Upper lobe of left lung (tissue), 6 donors: ENCODE measurements at regions not wholly inside any gene's neighbourhood (a gene's known extent, or its start where the extent isn't known, plus 50 kb on each side); places are given as distances from the start of the nearest gene placed in this dataset.

Experiments
- ATAC-seq, 2 donors: fragments of 200-7000 bp; cut with Tn5 transposase; one replicate each; pipeline ENCODE4 v1.9.1; 2022; ENCODE audit warnings: mild to moderate bottlenecking in 2 of 2, moderate library complexity in 2 of 2; ENCODE audit not compliant: low FRiP score in 2 of 2
- DNase-seq, 2 donors: peaks; one replicate each; pipeline ENCODE4 v3.0.0-alpha.2; 2019 to 2020
- H3K27ac ChIP-seq, 4 donors: fragments of 200-600 bp; sonication (generic); one replicate each; pipeline ENCODE4 v1.5.1; 2016 to 2019
- H3K27me3 ChIP-seq, 4 donors: fragments of 200-600 bp; sonication (generic); one replicate each; pipeline ENCODE4 v1.5.1; 2017 to 2019
- H3K36me3 ChIP-seq, 4 donors: fragments of 200-600 bp; sonication (generic); one replicate each; pipeline ENCODE4 v1.5.1; 2016 to 2019
- H3K4me1 ChIP-seq, 4 donors: fragments of 200-600 bp; sonication (generic); one replicate each; pipeline ENCODE4 v1.5.1; 2018 to 2019
- H3K4me3 ChIP-seq, 4 donors: fragments of 200-600 bp; sonication (generic); one replicate each; pipeline ENCODE4 v1.5.1; 2017 to 2019; ENCODE audit warnings: mild to moderate bottlenecking in 2 of 4, moderate library complexity in 1 of 4
- H3K9me3 ChIP-seq, 4 donors: fragments of 200-600 bp; sonication (generic); one replicate each; pipeline ENCODE4 v1.5.1; 2018 to 2019
- CTCF ChIP-seq, 6 experiments: fragments of 450-650 bp in 4 of 6; fragments of 200-600 bp in 2 of 6; sonication (generic) in 2 of 6; IDR thresholded peaks; one replicate each; pipeline ENCODE4 v1.5.1; 2016 to 2019; ENCODE audit warnings: antibody characterized with exemption in 6 of 6
- EP300 ChIP-seq, 4 donors: sonication (generic); formaldehyde crosslinking; IDR thresholded peaks; one replicate each; pipeline ENCODE4 v1.5.1; 2017; ENCODE audit warnings: antibody characterized with exemption in 4 of 4, control low read depth in 2 of 4
- POLR2A ChIP-seq, 4 donors: fragments of 450-650 bp; IDR thresholded peaks; one replicate each; pipeline ENCODE4 v1.5.1; 2016 to 2017; ENCODE audit warnings: antibody characterized with exemption in 4 of 4, mild to moderate bottlenecking in 2 of 4
- POLR2AphosphoS5 ChIP-seq, 2 donors: sonication (generic); formaldehyde crosslinking; IDR thresholded peaks; one replicate each; pipeline ENCODE4 v1.5.1; 2017; ENCODE audit warnings: antibody characterized with exemption in 2 of 2
- WGBS, 2 donors: methylation state at CpG; one replicate each; pipeline ENCODE4 v1.1.5; 2017 to 2018; 5-methylcytosine and 5-hydroxymethylcytosine counted together
- donor health status: DM: no; HTN: no; CAD: no; lungs with moderate emphysema.
- donor health status: DM: no; HTN: yes; CAD: no; lungs with severe emphysema.

- Histone ChIP-seq H3K4me1 (no peaks in the 10 kb centered on the region), H3K9me3 (no peaks in the 10 kb centered on the region), H3K36me3 (no peaks in the 10 kb centered on the region), H3K27me3 (no peaks in the 10 kb centered on the region), H3K27ac (no peak overlapping the region), H3K4me3 (no peak overlapping the region)
- TF ChIP-seq CTCF (IDR thresholded peaks at IDR 0.05) (no peak), EP300 (IDR thresholded peaks at IDR 0.05) (no peak), POLR2AphosphoS5 (IDR thresholded peaks at IDR 0.05) (no peak), POLR2A (IDR thresholded peaks at IDR 0.05) (no peak)
- no peak for DNase-seq
- WGBS, 2 donors: 34 to 57% methylated on average over 1 of the region's 1 CpG
- ATAC-seq: no peak
Observed at GRCh38 chr3:39748002-39748401, 61.4 kb upstream of the MYRIP start.

- Histone ChIP-seq H3K27ac (no peak overlapping the region), H3K36me3 (no peaks in the 10 kb centered on the region), H3K9me3 (no peaks in the 10 kb centered on the region), H3K4me1 (no peaks in the 10 kb centered on the region), H3K27me3 (no peaks in the 10 kb centered on the region), H3K4me3 (no peak overlapping the region)
- ATAC-seq (no peak), DNase-seq (no peak)
- 67 to 82% methylated on average over 2 of the region's 2 CpGs for WGBS, 2 donors
- TF ChIP-seq POLR2A (IDR thresholded peaks at IDR 0.05): no peak
- no peak for TF ChIP-seq CTCF (IDR thresholded peaks at IDR 0.05)
- TF ChIP-seq POLR2AphosphoS5 (IDR thresholded peaks at IDR 0.05): no peak
- TF ChIP-seq EP300 (IDR thresholded peaks at IDR 0.05): no peak
Observed at GRCh38 chr3:39748763-39749162, 60.6 kb upstream of the MYRIP start.

GRCh38 chr3:39750712-39751111 is 58.7 kb upstream of the MYRIP start:
- 41 to 49% methylated on average over 4 of the region's 4 CpGs for WGBS, 2 donors
- Histone ChIP-seq H3K27ac (no peak overlapping the region), H3K4me3 (no peak overlapping the region), H3K27me3 (no peaks in the 10 kb centered on the region), H3K9me3 (no peaks in the 10 kb centered on the region), H3K36me3 (no peaks in the 10 kb centered on the region), H3K4me1 (no peaks in the 10 kb centered on the region)
- no peak for TF ChIP-seq POLR2AphosphoS5 (IDR thresholded peaks at IDR 0.05)
- TF ChIP-seq EP300 (IDR thresholded peaks at IDR 0.05): no peak
- no peak for TF ChIP-seq POLR2A (IDR thresholded peaks at IDR 0.05)
- TF ChIP-seq CTCF (IDR thresholded peaks at IDR 0.05): no peak
- no peak for DNase-seq
- ATAC-seq: no peak

- no peak overlapping the region for H3K27ac ChIP-seq
- WGBS, 2 donors: 18 to 21% methylated on average over 1 of the region's 1 CpG
- no peaks in the 10 kb centered on the region for H3K27me3 ChIP-seq
- H3K4me1 ChIP-seq: no peaks in the 10 kb centered on the region
- DNase-seq (no peak), ATAC-seq (no peak)
- no peaks in the 10 kb centered on the region for H3K36me3 ChIP-seq
- H3K9me3 ChIP-seq: no peaks in the 10 kb centered on the region
- H3K4me3 ChIP-seq: no peak overlapping the region
- TF ChIP-seq EP300 (IDR thresholded peaks at IDR 0.05): no peak
- no peak for TF ChIP-seq CTCF (IDR thresholded peaks at IDR 0.05)
- no peak for TF ChIP-seq POLR2AphosphoS5 (IDR thresholded peaks at IDR 0.05)
- TF ChIP-seq POLR2A (IDR thresholded peaks at IDR 0.05): no peak
Observed at GRCh38 chr3:39751286-39751685, 58.1 kb upstream of the MYRIP start.

GRCh38 chr3:39752019-39752637 is 57.3 kb upstream of the MYRIP start:
- Histone ChIP-seq H3K27me3 (no peaks in the 10 kb centered on the region), H3K36me3 (no peaks in the 10 kb centered on the region), H3K9me3 (no peaks in the 10 kb centered on the region), H3K27ac (no peak overlapping the region), H3K4me1 (no peaks in the 10 kb centered on the region), H3K4me3 (no peak overlapping the region)
- ATAC-seq: no peak
- TF ChIP-seq POLR2AphosphoS5 (IDR thresholded peaks at IDR 0.05) (no peak), CTCF (IDR thresholded peaks at IDR 0.05) (no peak), EP300 (IDR thresholded peaks at IDR 0.05) (no peak), POLR2A (IDR thresholded peaks at IDR 0.05) (no peak)
- no peak for DNase-seq
- WGBS, 2 donors: 67 to 83% methylated on average over 3 of the region's 3 CpGs
